ENCODE measurements at regions not wholly inside any gene's neighbourhood (a gene's known extent, or its start where the extent isn't known, plus 50 kb on each side); places are given as distances from the start of the nearest gene placed in this dataset.

DNA sequence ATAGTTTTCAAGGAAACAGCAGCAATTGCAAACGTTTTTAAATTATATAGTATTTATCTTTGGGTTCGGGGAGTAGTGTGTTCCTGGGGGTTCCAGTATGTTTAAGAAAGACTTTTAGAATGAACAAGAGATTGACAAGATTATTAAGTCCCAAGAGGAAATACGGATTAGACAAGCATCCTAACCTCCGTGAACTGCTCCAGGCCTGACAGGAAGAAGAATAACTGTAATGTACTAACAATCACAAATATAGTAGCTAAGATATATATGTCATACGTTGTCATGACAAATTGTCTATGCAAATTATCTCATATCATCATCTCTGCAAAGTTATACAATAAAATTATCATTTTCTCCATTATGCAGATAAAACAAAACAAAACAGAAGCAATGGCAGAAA lies 1397.2 kb downstream of the MRPL39 start:
- no peak for TF ChIP-seq POLR2AphosphoS5 (IDR thresholded peaks at IDR 0.05; ENCODE audit: insufficient read depth in 1 of 2, low read depth in 1 of 2)
- TF ChIP-seq, protein P1, sequence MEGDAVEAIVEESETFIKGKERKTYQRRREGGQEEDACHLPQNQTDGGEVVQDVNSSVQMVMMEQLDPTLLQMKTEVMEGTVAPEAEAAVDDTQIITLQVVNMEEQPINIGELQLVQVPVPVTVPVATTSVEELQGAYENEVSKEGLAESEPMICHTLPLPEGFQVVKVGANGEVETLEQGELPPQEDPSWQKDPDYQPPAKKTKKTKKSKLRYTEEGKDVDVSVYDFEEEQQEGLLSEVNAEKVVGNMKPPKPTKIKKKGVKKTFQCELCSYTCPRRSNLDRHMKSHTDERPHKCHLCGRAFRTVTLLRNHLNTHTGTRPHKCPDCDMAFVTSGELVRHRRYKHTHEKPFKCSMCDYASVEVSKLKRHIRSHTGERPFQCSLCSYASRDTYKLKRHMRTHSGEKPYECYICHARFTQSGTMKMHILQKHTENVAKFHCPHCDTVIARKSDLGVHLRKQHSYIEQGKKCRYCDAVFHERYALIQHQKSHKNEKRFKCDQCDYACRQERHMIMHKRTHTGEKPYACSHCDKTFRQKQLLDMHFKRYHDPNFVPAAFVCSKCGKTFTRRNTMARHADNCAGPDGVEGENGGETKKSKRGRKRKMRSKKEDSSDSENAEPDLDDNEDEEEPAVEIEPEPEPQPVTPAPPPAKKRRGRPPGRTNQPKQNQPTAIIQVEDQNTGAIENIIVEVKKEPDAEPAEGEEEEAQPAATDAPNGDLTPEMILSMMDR (IDR thresholded peaks at IDR 0.05): no peak

Measured in vagina (tissue), 2 donors.